SHP77 treated with DMSO at 0.1 percent for 48 hours (cell line): ENCODE measurements at regions not wholly inside any gene's neighbourhood (a gene's known extent, or its start where the extent isn't known, plus 50 kb on each side); places are given as distances from the start of the nearest gene placed in this dataset.

Experiments used
- DNase-seq: peaks from one replicate; lab custom pipeline; 2025; lab: John Stamatoyannopoulos, UW

DNA sequence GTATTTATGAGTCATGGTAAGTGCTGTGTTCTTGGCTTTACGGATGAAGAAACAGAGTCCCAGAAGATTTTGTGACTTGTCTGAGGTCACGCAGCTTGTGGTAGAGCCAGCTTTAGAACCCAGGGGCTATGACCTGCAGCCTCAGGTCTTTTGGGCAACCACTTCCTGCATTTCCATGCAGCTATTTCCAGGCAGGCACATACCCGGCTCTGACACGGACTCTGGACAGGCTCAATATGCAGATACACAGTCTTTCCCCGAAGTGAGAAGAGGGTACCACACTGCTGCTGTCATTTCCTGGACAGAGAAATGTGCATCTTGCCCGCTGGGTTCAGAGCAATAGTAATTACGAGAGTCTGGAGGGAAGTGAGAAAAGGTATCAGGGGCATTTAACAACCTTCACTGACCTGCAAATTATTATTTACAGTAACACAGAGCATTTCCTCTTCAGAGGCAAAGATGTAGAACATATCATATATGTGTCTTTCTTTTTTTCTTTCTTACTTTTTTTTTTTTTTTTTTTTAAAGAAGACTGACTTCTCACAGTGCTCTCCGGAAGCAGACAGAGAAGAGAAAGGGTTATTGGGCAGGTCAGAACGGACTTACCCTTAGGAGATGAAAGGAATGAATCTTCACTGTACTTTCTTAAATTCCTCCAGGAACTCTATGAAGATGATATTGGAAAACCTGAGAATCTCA is 185.1 kb downstream of the CLIC5 start:
- no peak for DNase-seq

DNA sequence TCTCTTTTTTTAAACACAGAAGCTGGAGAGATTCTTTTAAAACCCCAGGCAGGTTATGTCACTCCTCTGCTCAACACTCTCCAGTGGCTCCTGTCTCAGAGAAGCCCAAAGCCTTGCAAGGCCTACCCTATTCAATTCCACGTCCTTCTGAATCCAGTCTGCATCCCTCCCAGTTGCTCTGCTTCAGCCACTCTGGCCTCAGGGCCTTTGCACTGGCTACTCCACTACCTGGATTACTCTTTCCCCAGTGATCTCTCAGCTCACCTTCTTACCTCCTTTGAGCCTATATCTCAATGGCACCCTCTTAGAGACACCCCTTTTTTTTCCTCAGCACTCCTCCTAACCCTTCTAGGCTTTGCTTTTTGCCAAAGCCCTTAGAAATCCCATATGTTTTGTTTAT is 185.8 kb downstream of the CLIC5 start:
- no peak for DNase-seq

DNA sequence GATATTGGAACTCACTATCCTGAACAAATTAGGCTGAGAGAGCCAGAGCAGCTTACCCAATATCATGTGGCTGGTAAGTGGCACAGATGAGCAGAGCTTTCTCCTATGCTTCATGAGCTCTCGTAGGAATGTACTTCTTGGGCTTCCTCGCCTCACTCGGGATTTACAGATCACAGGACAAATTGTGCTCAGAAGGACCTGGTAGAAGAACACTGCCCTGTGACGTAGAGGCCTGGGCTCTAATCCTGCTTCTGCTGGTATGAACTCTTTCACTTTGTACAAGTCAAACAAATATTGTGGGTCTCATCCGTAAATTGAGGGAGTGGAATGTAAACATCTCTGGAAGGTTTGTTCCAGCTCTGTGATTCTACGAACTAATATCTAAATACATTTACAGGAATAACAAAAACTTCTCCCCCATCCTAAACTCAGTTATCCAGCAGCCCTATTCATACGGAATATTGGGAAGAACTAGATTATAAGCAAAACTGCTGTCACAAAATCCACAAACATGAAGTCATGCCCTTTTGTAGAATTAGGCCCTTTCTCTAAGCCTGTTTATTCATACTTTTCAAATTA is 187.6 kb downstream of the CLIC5 start:
- no peak for DNase-seq

DNA sequence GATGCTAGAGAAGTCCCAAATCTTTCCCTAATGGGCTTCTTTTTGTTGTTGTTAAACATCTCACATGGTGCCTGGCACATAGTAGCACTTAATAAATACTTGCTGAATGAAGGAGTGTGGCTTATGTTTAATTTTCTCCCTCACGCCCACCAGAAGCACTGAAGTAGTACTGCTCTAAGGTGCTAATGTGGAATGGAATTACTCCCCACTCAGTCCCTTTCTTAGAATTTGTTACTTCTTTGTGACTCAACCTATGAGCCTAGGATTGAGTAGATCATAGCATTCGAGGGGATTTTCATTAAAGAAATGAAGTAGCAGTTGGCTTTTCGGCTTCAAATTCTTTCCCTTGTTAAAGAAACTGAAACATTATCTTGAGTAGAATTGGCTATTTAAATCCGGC is 192.8 kb downstream of the CLIC5 start:
- no peak for DNase-seq

DNA sequence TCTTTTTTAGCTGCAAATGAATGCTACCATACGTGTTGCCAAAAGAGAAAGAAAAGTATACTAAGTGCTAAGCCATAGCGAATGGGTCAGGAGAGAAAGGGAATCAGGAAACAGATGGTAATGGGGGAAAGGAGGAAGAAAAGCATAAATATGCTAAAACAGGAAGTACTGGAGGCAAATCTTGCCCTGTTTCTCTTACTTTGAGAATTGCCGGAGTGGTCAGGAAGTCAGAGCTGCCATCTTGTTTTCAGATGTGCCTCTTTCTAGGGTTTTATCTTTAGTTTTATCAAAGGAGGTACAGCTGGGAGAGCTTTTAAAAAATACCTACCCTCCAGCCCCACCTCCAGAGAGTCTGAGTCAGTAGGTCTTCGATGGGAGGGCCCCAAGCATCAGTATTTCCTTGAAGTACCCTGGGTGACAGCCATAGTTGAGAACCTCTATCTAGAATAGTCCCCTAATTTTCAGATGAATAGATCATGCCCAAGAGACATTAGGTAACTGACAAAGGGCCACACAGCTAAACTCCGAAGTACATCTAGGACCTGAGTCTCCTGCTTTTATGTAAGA is 193.3 kb downstream of the CLIC5 start:
- no peak for DNase-seq

DNA sequence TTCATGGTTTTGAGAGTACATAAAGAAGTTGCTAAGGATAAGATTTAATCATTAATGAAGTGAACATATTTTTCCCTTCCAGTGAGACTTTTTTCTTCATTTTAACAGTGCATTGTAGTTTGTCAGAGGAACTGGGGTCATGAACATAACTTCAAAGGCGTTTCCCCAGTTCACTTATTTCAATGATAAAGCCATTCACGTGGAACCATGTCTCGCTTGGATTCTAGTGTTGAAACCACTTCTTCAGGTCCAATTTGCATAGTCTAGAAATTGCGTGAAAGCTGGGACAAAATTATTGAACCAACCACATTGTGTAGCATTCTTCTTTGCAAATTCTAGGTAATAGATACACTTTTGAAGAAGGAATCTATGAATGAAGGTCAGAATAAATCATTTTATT is 197.0 kb downstream of the CLIC5 start:
- no peak for DNase-seq

DNA sequence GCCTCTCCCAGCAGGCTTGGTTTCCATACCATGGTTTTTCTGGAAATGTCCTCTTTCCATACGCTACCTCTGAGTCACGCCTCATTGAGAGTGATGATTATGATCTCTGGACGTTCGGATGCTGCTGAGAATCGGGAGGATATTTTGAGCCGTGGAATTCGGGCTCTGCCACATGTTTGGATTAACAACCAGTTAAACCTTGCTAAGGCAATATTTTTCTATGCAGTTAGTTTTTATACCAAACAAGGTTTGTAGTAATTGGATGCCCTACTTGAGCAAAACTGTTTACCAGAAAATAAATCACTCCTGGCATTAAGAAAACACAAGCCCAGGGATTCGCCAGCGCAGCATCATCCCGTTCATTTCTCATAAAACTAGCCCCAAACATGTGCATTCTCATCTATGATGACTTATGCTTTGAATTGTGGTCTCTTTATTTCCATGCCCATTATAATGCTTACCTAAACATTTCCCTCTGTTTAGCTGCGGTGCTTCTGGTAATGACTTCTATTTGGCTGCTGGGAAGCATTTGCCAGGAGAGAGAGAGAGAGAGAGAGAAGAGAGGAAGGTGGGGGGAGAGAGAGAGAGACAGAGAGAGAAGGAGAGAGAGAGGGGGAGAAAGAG is 198.9 kb downstream of the CLIC5 start:
- DNase-seq: no peak

DNA sequence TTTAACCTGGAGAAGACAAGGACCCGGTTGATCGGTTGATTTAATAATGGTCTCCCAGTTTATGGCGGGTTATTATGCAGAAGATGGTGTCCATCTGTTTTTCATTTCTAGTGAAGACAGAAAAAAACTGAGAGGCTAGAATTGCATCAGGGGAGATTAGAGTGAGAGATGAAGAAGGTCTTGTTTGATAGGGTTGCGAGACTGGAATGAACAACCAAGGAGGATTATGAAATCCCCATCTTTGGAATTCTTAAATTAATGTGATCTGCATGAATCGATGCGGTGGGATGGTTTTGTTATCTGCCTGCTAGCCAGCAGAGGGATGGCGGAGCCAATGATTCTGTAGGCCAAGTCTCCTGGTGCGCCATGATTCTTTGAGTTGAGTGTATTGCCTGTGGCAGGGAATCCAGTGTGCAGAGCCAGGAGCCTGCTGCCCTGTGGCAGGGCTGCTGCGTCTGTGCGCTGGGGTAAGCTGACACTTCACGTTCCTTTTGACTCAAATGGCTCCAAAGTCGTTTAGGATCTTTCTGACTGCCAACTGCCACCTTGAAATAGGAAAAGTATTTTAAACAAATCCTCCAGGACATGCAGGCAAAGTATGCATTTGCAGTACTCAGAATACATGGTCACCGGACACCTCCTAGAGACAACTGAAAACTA is 200.1 kb downstream of the CLIC5 start:
- DNase-seq: no peak

DNA sequence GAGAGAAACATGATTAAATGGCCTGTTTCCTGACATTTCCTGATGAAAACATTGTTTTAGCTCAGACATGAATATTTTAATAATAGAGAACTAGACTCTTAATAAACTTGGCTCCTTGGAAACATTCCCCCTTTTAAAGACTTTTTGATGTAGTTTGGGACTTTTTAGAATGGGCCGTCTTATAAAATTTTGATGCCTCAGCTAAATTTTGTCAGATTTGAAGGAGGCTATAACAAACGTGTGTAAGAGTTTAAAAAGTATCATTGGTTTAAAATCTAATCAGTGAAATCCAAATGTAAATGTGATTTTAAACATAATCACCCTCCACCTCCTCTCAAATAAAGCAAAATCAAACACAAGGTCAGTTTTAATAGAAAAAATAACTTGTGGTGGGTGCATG is 200.9 kb downstream of the CLIC5 start:
- no peak for DNase-seq

DNA sequence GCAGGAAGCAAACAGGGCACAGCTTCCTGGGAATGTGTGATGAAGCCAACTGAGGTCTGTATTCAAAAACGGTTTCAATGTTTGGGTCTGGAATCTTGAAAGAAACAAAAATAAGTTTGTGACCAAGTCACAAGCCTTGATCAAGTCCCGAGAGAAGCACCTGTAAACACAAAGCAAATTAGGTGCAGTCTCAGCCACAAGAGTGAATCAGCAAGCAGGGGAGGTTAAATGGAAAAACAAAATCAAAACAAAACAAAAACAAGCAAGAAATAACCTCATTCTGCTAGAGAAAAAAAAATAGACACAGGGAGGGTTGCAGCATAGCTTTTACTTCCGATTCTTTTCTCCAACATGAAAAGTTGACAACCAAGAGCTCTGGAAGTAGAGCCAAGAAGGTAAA is 201.7 kb downstream of the CLIC5 start:
- no peak for DNase-seq

DNA sequence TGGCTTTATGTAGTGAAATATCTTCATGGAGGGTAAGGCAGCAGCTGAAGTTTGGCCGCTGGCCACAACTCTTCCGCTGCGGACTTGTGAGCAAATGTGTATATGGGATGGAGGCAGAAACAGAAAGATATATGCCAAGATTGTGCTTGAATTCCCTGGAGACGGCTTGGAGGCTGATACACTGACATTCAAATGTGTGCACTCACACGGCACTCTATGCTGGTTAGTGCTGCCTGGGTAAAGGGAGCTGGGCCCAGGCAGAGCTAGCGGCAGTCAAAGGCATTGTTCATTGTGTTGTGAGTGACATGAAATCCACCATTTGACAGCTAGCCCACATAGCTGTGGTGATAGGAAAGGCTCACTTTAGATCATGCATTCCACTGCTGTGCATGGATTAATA is 202.7 kb downstream of the CLIC5 start:
- no peak for DNase-seq

DNA sequence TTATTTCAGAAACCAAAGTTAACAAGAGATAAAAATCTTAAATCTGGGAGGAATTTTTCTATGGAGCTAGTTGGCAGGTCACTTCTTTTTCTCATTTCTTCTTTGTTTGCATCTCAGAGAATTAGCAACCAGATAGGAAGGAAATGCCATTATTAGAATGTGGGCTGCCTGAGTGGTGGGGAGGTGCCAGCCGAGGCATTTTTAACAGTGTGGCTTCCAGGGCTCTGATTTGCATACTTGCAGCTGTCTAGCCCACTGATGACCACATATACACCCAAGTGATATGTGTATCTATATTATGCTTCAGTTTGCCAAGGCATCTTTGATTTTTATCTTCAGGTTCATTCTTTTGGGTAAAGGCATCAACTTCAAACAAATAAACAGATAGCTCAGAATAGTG is 206.7 kb downstream of the CLIC5 start:
- no peak for DNase-seq

DNA sequence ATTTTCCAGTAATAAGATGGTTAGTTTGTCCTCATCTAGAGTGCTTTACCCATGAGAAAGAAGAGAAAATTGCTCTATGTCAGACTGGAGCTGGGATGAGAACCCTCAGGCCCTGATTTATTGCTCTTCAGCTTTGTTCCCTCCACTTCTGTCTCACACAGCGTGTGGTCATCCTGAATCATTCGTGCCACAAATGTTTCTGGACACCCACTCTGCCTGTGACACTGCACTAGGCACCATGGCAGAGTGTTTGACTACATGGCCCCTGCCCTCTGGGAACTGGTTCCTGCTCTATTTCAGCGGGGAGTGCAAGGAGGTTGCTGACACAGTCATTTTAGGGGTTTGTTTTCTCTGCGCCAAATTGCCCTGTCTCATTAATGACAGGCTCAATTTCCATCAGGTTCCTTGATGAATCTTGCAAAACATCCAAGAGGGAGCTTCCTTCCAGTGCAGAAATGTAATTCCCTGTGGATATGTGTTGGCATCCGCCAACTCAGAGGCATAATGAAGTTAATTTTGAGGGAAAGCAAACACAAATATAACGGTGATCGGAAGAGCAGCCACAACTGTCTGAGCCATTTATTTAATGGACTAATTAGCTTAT is 207.5 kb downstream of the CLIC5 start:
- DNase-seq: no peak

DNA sequence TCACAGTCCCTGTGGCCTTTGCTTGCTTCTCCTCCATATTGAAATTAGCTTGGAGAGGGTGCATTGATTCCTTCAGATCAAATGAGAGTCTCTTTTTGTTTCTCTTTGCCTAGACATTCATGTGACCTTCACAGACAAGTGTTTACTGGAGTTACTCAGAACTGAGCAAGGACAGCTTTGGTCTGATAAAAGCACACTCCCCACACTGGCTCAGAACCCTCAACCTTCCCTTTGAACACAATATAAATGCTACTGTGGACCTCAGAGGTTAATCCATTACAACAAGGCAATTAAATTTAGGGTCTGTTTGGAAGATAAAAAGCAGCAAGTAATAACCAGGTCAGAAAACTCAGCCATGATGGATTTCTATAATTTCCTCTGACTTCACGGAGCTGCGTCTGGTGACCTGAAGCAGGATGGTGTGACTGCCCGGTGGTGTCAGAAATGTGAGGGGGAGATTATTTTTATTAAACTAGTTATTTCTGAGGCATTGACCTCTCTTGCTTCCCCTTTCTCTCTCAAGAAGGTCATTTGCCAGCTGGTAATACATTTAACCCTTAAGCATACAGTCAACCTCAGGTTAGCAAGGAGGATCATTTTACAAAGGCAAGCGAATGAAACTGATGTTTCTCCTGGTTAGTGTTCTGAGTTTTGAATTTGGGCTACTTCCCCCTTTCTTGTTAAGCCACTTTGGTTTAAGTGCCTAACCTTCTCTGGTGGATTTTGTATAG is 208.2 kb downstream of the CLIC5 start:
- no peak for DNase-seq

DNA sequence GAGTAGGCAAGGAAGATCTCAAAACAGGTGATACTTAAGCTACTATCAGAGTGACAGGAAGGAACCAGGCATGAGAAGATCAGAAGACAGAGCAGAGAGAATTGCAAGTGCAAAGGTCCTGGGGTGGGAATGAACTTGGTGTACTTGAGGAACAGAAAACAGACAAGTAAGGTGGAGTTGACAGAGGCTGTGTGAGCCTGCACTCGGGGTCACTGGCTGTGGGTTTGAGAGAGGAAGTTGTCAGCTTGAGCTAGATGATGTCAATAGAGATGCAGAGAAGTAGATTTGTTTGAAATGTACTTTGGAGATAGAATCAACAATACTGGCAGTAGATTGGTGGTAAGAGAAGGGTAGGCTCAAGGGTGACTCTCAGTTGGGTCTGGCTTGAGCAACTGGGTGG is 209.5 kb downstream of the CLIC5 start:
- no peak for DNase-seq

DNA sequence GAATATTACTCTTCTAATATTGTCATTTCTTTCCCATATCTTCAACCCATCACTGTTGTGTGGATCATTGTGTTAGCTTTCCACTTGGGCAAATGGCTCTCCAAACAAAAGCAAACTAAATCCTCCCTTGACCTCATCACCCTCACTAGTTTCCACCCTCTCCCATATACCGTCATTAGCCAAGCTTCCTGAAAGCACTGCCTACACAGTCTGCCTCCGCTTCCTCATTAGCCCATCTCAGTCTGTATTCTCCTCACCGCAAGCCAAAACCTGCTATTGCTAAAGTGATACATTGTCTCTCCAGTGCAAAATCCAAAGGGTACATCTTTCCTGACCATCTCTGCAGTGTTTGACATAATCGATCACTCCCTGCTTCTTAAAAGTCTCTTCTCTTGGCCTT is 212.6 kb downstream of the CLIC5 start:
- DNase-seq: no peak

DNA sequence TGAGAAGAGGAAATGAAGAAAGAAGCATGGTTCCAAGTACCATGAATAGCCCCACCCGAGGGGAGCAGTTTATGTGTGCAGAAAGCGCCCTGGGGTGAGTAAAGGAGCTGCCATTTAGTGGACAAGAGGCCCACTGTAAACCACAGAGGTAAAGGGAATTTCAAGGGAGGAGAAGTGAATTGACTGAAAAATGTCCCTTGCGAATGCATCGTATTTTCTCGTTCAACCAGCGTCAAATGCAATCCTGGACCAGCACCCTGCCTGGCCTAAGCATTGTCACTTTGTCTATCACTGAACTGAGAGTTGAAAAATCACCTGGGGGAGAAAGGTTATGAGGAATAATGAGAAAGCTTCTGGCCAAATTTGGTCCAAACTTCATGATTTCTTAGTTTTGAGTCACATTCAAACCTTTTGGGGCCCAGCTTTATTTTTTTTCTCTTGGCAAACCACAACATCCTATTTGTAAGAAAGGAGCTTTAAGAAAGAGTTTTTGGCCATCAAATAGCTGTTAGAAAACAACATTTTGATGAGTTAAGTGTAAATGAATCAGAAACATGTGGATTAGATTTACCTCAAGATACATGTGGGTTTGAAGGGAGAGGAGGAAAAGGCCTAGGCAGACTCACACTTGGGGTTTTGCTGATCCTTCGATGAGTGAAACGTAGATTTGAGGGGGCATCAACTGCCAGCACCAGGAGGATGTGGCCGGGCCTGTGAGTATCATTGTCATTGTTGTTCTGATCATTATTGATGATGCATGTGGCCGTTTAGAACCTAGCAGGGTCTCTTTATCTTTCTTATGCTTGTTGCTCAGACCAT is 214.0 kb downstream of the CLIC5 start:
- no peak for DNase-seq

DNA sequence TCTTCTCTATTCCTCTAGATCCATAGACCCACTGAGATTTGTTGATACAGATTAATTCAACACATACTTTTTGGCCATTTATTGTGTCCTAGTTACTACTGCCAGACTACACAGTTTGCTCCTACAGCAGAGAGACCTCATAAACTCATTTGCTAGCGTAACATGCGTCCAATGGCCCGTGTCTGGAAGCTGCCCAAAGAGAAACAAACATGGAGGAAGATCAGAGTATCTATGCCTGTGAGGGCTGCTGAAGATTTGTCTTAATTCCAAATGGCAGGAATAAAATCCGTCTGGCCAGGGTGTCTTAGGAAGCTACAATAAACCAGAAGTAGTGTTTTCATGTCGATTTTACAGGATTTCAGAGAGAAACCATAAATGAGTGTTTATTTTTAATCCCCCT is 214.7 kb downstream of the CLIC5 start:
- DNase-seq: no peak

DNA sequence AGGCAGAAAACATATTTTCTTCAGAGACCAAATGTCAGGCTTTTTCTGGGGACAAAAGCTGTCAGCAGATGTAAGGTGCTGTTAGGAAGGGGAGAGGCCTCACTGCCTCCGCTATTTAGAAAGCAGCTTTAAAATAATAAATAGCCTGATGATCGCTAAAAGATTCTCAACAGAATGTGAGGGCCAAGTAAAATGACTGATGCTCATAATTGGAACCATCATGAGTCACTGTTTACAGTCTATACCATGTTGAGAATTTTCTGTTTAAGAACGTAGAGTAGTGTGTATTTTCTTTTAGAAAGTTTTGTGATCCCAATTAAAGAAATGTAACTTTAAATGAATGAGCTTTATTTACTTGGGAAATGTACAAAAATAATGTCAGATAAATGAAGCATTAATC is 220.0 kb downstream of the CLIC5 start:
- DNase-seq: no peak

DNA sequence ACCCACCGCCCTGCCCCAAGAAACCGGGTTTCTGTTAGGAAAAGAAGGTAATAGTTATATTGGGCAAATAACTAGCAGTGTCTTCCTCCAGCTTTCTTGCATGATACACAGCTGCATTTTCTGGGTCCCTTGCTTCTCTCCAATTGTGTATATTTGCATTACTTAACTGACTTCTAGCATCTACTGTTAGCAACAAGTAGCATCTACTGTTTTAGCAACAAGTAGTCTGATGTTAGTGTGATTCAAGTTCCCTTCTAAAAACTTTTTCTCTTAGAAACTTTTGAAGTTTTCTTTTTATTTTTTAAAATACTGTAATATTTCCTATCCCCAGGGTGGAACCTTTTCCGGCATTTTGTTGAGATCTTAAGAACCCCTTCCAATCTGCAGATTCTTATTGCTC is 221.2 kb downstream of the CLIC5 start:
- no peak for DNase-seq
